GM19397 (cell line): ENCODE measurements at regions not wholly inside any gene's neighbourhood (a gene's known extent, or its start where the extent isn't known, plus 50 kb on each side); places are given as distances from the start of the nearest gene placed in this dataset.

ENCODE experiments used
- ATAC-seq: cut with Tn5 transposase; IDR thresholded peaks from one replicate; pipeline ENCODE4 v1.9.1; 2021; ENCODE audit warnings: mild to moderate bottlenecking, moderate library complexity; ENCODE audit not compliant: unreplicated experiment

DNA sequence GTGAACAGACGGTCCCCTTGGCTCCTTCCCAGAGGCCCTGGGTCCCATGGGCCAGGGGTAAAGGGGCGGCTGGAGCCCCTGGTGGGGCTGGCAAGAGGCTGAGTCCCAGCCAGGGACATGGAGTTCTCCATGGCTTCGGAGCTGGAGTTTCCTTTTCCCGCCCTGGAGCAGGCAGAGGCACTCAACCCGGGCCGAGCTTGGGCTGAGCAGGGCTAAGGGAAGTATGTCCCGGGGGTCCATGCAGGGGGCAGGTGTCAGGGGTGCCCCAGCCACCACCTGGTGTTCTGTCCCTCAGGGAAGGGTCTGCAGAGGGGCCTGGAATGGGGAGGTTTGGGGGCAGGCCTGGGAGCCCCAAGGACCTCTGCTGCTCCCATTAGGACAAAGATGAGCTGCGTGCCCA lies 54.0 kb upstream of the TPM4 start:
- no peak for ATAC-seq

GRCh38 chr19:16022681-16023080 lies 53.6 kb upstream of the TPM4 start:
- no peak for ATAC-seq

DNA sequence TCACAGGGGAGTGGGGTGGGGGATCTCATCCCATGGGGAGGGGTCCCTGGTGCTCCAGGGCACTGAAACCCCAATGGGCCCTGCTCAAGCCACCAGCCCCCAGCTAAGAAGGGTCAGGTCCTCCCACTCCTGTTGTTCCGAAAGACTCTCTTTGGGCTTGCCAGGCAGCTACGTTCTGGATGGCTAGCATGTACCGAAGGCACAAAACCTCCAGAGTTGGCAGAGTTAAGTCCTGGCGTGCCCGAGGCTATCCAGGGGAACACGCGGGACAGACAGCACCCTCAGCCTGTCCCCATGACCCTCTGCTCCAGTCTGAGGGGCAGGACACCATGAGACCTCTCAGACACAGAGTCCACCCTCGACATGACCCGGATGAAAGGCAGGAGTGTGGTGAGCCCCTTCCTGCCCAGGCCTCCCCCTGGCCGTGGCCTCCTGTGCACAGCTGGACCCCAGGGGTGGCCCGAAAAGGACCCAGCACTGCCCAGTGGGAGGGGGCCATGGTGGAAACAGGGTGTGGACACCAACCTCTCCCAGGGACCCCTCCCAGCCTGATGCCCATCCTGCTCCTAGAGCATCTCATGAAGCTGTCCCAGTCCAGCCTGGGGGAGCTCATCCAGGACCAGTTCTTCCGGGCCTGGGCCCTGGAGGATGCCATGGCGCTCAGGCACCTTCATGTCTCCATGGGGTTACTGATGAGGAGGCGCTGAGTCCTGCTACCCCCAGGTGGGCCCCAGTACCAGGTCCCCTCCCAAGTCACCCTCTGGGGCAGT lies 53.0 kb upstream of the TPM4 start:
- ATAC-seq = no peak

DNA sequence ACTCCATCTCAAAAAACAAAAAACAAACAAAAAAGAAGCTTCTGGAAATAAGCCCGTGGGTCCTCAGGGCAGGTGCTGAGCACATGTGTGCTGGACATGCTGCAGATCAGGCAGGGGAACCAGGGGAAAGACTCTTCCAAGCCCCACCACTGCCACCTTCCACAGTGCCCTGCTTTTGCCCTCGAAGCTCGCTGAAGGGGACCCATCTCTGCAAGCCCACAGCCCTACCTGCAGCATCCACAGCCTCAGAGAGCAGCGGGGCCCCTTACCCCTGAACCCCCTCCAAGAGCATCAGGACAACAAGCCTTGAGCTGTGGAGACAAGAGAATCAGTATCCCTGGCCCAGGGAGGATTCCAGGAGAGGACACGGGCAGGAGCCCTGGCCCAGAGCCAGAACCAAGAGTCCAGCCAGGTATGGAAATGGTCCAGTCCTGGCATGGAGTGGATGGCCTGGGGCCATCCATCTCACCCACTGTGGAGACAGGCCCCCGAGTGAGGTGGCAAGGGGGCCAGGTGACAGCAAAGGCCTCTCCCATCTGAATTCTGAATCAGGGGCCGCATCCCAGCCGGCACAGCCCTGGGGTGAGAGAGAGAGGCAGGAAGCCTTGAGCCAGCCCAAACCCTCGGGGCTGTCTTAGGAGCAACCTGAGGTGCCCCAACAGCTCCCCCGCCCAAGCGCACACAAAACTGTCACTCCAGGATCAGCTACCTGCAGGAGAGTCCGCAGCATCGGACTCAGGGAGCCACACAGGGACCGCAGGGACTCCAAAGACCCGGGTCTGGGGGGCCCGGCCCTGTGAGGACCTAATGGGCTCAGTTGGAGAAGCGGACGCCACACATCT lies 51.8 kb upstream of the TPM4 start:
- ATAC-seq = no peak

- ATAC-seq = no peak
Observed at GRCh38 chr19:16025108-16026101, 50.9 kb upstream of the TPM4 start.

DNA sequence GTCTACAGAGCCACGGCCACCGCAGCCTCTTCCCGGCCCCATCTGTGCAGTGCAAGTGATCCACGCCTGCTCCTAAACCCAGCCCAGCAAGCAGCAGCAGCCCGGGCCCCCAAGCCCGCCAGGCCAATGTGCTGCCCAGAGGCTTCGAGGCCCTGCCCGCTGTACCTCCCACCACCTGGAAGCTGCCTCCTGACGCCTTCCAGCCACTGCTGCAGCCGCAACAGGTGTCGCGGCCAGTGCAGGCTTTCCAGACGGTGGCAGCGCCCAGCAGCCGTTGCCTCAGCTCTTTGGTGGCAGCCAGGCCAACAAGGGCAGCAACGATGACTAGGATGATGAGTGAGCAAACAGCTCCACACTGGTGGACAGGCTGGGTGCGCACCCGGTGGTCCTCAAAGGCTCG lies 50.2 kb upstream of the TPM4 start:
- ATAC-seq = no peak
